Myocyte (in vitro differentiated cells): ENCODE measurements at regions not wholly inside any gene's neighbourhood (a gene's known extent, or its start where the extent isn't known, plus 50 kb on each side); places are given as distances from the start of the nearest gene placed in this dataset.

Experiments used
- DNase-seq: peaks from one replicate; pipeline ENCODE4 v3.0.0-alpha.2; 2012; ENCODE audit warnings: low read depth

DNA sequence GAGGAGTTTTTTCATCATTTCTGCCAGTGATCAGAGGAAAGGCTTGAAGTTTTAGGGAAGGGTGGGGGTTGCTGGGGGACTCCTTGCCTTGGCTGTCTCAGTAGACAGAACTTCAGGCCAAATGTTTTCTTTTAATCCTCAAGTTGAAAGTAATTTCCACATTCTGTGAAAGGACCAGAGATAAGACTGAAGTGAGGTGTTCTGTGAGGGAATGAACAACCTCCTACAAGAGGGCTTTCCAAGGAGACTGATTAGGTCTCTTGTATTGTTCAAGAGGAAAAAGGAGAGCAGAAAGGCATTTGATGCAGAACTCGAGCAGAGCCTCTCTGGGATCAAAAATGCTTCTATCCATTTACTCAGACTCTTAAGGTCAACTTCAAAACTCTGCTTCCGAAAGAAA lies 282.1 kb upstream of the ATP10B start:
- no peak for DNase-seq

DNA sequence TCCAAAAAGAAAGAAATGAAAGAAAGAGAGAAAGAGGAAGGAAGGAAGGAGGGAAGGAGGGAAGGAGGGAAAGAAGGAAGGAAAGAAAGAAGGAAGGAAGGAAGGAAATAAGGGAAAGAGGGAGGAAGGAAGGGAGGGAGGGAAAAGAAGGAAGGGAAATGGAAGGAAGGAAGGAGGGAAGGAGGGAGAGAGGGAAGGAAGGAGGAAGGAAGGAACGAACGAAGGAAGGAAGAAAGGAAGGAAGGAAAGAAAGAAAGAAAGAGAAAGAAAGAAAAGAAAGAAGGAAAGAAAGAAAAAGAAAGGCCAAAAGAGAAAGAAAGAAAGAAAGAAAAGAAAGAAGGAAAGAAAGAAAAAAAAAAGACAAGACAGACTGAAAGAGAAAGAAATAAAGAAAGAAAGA lies 263.9 kb upstream of the ATP10B start:
- no peak for DNase-seq

DNA sequence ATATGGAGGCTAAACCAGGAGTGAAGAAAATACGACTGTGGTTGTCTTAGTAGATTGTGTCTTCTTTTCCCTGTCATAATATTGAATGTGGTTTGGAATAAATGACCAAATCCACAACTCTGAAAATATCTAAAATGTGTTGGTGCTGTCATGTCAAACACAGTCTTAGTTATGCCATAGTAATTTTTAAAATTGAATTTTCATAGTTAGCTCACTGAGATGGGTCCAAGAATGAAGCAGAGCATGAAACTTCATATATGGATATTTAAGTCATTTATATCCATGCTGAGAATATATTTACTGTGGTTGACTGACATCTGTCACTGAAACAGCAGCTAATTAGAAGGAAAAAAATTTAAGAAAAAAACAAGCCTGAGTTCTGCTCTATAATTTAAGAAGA lies 260.4 kb upstream of the ATP10B start:
- no peak for DNase-seq

DNA sequence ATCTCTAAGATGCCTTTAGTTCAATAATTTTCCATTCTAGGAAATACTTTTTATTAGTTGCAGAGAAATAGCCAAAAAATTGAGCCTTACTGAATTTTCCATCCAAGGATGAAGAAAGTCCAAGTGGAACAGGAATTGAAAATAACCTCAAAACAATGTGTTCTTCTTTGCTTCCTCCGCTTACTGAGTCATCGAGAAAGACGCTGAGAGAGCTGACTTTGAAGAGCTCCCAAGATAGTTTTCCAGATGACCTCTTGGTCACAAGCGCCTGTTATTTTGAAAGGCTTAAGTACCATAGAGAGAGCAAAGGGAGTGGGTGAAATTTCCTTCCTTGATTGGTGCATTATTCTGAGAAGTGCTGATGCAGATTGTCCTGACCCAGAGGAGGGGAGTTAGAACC lies 253.5 kb upstream of the ATP10B start:
- peak; percentile 79 for DNase-seq

DNA sequence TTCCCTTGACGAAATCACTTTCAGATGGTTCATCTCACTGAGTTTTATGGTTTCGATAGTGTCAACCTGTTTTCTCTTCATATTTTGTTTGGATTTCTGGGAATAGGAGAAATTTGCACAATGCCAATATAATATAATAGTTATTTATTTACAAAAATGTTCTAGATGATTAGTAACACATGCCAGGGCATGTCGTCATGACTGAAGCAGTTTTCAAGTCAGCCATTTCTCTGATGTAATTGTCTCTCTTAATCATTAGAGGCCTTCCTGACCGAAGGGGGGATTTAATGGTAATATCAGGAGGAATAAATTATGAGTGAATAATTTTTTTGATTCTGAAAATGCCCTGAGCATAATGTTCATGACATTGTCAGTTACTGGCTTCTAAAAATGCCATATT lies 246.5 kb upstream of the ATP10B start:
- DNase-seq, result no peak

DNA sequence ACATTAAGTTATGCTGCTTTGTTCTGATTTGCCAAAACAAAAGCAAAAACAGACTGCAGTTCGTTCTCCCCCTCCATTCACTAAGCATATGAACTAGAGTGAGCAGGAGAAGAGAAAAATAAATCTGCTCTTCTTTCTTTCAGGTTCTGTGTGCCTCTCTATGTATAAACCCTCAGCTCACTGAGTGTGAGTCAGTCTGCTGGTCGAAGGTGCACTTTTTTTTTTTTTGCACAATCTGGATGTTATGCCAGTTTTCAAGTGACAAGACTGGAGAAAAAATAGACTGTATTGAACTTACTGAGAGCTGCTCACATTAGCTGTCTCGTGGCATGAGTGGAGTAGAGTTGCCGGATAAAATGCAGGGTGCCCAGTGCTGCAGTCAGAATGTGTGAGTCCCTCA lies 244.6 kb upstream of the ATP10B start:
- no peak for DNase-seq

DNA sequence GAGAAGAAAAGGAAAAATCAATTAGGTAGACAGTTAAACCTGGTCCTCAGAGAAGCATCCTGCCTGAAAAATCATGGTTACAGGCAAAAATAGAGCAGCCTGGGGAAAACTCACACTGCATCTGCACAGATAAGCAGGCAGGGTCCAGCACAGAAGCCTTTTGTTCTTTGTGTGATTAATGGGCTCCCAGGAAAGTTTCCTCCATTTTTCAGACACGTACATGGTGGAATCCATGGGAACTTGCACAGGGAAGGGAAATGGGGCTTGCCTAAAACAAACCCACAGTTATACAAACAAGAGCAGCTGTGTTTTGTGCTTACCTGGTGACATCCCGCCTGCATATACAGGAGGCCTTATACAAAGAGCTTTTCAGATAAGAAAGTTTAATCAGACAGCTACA lies 243.9 kb upstream of the ATP10B start:
- no peak for DNase-seq

DNA sequence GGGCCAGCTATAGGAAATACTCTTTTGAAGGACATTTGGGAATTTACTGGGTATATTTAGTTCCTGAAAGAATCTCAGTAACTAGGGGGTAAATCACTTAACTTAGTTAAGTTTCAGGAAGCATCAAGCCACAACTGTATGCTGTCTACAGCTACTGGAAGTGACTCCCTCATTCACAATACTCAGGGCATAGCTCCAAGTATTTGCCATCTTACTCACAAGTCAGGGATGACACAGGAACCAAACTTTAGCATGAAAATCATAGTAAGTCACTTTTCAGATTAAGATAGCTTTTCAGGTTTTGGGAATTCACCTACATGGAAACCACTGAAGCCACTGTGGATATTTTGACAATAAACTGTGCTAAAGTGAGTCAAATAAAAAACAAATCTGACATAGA lies 242.4 kb upstream of the ATP10B start:
- DNase-seq, result peak; percentile 37

DNA sequence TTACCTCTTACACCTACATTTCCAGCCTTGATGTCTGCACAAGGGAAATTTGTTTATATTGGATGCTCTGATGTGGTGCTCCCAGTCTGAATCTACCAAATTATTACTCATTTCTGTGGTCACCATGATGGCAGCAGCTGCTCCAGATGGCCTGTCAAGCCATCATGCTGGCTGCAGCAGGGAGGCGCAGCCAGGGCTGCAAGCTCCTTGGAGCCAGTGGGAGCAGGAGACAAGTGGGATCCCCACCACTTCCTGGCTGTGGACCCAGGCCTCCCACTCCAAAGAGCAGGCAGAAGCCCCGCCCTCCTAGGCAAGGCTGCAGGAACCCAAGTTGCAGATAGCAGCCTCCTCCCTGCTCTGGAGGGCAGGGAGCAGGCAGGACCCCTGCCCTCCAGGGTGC lies 241.1 kb upstream of the ATP10B start:
- peak; percentile 63 for DNase-seq

DNA sequence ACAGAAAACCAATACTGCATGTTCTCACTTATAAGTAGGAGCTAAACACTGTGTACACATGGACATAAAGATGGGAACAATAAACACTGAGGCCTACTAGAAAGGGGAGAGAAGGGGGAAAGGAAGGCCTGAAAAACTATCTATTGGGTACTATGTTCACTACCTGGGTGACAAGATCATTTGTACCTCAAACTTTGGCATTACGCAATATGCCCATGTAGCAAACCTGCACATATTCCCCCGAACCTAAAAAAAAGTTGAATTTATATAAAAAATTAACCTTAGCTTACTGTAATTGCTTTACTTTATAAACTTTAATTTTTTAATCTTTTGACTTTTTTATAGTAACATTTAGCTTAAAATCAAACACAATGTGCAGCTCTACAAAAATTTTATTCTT lies 237.6 kb upstream of the ATP10B start:
- no peak for DNase-seq

DNA sequence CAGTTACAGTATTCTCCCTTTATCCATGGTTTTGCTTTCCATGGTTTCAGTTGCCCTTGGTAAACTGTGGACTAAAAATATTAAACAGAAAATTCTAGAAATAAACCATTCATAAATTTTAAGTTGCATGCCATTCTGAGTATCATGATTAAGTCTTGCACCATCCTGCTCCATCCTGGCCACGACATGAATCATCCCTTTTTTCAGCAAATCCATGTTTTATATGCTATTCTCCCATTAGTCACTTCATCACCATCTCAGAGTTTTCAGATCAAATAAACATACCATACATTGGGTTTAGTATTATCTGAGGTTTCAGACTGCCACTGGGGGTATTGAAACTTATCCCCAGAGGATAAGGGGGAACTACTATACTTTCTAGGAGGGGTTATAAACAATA lies 234.4 kb upstream of the ATP10B start:
- DNase-seq, result no peak

DNA sequence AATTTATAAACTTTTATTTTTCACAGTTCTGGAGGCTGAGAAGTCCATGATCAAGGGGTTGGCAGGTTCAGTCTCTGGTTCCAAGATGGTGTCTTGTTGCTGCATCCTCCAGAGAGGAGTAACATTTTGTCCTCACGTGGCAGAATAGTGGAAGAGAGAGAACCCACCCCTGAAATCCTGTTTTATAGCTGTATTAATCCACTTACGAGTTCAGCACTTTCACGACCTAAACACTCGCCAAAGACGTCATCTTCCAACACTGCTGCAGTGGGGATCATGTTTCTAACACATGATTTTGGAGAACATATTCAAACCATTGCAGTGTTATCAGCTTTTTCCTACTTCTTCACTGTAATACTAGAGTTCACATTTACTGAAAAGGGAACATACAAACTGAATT lies 233.0 kb upstream of the ATP10B start:
- peak; percentile 48 for DNase-seq

DNA sequence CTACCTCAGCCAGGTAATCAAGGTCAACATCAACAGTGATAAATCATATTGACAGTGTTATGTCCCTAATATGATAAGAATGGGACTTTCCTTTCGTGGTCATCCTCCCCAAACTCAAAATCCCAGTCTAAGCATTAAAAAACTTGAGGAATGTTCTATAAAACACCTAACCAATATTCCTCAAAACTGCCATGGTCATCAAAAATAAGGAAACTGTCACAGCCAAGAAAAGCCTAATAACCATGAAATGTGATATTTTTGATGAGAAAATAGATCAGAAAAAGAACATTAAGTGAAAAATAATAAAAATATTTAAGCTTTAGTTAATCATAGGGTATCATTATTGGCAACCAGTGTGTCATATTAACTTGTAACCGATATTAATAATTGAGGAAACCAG lies 232.1 kb upstream of the ATP10B start:
- DNase-seq, result no peak

DNA sequence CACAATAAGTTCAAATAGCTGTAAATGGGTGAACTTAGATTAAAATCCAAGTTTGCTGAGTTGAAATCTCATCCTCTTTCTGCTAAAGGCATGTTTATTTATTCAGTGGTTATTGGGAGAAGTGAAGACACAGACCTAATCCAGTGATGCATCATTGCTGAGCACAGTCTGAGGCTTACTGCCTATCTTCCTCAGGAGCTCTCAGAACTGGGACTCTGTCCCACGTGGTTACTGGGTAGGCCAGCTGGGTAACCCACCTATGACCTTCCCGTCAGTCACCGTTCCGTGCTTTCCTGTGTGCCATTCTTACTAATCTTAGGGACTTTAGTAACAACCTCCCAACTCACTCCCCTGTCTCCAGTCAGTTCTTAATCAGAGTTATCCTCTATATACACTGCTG lies 226.8 kb upstream of the ATP10B start:
- no peak for DNase-seq

DNA sequence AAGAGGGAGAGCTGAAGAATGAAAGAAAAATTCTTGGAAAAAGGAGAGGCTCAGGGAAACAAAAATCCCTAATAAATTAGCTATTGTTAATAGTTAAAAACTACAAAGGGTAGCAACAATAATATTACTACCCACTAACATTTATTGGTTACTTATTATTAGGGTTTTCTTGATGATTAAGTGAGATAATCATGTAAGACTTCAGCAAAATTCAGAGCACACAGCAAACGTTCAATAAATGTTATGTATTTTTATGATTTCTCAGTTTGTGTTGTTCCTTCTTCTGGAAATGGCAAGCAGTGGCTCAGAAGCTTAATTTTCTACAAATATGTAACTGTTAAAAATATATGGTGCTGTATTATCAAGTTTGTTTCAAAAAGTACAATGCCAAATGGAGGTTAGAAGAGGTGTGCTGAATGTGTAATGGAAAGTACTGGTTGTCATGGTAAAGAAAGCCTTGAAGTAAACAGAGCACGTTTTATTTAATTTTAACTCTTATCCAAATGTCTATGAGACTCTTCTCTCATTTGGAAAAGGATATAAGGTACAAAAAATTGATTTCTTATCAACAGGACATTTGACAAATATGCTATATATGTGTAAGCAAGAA lies 226.0 kb upstream of the ATP10B start:
- no peak for DNase-seq

DNA sequence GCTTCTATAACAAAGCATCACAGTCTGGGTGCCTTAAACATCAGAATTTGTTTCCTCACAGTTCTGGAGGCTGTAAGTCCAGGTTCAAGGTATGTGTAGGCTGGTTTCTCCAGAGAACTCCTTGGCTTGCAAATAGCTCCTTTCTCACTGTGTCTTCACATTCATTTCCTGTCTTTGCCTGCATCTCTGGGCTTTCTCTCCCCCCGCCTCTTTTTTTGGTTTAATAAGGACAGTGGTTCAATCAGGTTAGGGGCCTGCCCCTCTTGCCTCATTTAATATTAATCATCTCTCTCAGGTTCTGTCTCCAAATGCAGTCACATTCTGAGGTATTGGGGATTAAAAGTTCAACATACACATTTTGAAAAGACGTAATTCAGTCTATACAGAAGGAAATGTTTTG lies 225.5 kb upstream of the ATP10B start:
- no peak for DNase-seq

DNA sequence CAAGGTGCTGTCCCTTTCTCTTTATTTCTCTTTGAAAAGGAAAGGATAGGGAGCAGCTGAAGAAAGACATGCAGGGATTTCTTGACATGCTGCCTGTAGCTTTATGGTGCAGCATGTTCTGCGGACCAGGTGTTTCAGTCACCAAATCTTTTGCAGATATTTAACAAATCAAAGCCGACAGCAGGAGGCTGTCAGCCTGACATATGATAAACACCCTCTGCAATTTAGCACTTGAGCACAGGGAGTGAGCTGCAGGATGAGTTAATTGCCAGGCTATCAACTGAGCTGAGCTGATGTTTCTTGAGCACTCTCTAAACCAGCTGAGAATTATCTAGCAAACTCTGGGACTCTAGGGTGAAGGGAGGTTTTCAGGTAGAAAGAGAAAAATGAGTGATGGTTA lies 212.8 kb upstream of the ATP10B start:
- DNase-seq, result no peak

DNA sequence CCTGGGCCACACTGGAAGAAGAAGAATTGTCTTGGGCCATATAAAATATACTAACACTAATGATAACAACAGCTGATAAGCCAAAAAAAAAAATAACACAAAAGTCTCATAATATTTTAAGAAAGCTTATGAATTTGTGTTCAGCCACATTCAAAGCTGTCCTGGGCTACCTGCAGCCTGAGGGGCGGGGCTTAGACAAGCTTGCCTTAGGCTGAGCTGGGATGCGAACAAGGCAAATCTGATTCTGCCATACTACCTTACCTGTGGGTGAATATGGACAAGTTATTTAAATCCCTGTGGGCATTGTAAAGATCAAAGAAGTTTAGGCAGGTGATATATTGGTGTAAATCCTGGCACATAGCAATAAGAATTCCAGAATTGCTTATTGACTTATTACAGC lies 212.3 kb upstream of the ATP10B start:
- no peak for DNase-seq

DNA sequence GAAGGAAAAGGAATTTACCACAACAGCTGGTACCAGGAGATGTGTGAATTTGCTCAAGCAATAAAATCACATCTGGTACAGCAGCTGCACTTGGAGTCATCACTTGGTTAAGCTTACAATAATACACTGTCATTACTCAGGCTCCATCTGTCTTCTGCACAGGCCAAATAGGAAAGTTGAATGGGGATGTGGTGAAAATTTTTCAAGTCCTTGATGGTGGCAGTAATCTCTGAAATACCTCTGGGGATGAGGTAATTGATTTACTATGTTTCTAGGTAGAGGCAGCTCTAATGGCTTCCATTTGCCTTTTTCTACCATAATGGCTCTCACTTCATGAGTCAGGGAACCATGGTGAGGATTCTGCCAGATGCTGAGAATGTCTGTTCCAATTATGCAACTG lies 206.8 kb upstream of the ATP10B start:
- DNase-seq, result peak; percentile 87

DNA sequence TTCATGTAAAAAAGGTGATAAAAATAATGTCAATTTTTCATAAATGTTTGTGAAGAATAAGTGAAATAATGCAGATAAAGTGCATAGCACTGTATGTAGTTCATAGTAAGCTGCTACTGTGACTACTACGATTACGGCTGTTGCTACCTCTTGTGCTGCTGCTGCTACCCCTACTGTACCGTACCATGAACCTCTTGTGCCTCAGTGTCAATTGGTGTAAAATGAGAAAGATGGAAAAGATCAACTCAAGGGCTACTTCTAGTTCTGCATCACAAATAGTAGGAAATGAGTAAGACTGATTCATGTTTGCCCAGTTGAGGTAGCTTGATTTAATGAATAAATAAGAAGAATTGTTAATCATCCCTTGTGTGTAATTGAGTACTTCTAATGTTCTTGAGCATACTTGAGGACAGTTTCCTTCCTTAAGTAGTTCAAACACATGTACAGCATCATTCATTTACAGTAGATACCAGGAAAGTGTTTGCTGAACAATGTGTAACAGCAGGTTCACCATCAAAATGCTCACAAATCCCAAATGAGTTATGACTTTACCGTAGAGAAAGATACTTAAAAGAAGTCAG lies 200.0 kb upstream of the ATP10B start:
- no peak for DNase-seq

DNA sequence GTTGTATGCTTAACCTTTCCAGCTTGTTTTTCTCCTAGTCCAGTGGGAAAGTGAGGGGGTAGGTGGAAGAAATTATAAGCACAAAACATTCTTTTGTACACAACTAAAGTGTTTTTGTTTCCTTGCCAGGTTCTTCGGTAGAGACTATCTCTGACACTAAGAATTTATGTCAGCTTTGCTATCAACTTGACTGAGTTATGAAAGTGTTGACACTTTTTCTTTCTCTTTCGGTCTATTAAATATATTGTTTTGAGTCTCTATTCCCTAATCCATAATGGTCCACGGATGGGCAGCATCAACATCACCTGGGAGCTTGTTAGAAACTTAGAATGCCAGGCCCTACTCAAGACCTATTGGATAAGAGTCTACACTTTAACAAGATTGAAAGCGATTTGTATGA lies 195.0 kb upstream of the ATP10B start:
- no peak for DNase-seq

DNA sequence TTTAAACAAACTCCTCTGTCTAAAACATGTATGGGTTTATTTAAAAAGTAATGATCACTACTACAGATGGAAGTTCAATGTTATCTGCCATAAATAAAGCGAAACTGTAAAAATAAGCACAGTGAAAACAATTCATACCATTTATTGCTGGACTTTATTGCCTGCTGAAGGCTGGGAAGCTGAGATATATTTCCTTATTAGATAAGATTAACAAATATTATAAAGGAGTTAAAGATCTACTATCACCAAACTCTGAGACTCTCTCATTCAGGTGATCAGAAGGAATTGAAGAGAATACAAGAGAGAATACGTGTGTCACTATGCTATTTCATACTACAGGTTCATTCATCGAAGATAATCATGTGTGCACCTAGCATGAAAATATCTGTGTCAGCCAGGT lies 190.9 kb upstream of the ATP10B start:
- no peak for DNase-seq

DNA sequence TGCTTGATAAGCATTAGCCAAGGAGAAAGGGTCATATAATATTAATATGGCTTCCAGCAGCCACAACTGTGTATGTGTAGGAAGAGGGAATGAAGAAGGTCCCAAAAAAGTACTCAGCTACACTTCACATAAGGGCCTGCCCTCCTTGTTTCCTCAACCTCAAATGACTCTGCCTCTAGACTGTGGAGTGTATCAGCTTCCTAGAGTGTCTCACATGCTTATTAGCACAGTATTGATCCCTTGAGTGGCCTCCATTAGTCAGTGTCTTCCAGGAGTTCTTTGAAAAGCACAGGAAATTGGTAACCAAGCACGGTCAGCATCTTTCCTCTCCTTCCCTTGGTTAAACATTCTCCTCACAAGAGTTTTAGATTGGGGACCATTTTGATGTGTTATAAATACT lies 190.4 kb upstream of the ATP10B start:
- no peak for DNase-seq

DNA sequence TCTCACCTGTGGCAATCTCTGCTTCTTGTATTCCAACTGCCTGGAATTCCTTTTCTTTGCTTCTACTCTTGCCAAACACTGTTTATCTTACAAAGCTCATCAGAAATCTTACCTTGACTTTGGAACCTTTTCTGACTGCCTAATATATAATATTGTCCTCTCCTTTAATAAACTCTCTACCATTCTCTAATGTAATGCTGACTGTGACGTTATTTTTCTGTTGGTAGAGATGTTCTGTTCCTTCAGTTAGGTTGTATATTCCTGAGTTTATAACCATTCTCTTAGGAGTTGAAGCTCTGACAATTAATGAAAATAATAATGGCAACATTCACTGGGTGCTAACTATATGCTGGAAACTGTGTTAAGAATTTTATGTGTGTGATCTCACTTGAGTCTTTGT lies 188.8 kb upstream of the ATP10B start:
- DNase-seq, result no peak
